Hematopoietic multipotent progenitor cell treated with erythropoietin and hydrocortisone succinate and interleukin-3 and kit ligand, for 8 days (in vitro differentiated cells): ENCODE measurements at regions not wholly inside any gene's neighbourhood (a gene's known extent, or its start where the extent isn't known, plus 50 kb on each side); places are given as distances from the start of the nearest gene placed in this dataset.
"Not testable (repeated sequence)": the region's sequence is repeated elsewhere in the genome, so short reads cannot be mapped to it uniquely, and the experiment has no call there.

Experiments
- DNase-seq: peaks from one replicate; pipeline ENCODE4 v3.0.0-alpha.2; 2015

- no peak for DNase-seq
These were observed 300.4 kb upstream of the CLEC14A start for GRCh38 chr14:38556252-38556651.

- no peak for DNase-seq
These were observed 298.1 kb upstream of the CLEC14A start for GRCh38 chr14:38554026-38554425.

GRCh38 chr14:38553586-38553985 lies 297.7 kb upstream of the CLEC14A start:
- DNase-seq, result no peak

GRCh38 chr14:38549564-38549963 lies 293.7 kb upstream of the CLEC14A start:
- DNase-seq, result peak; percentile 9

GRCh38 chr14:38547961-38548490 lies 292.1 kb upstream of the CLEC14A start:
- DNase-seq, result no peak

GRCh38 chr14:38546932-38547551 lies 291.1 kb upstream of the CLEC14A start:
- no peak for DNase-seq

- DNase-seq, result no peak
These were observed 288.9 kb upstream of the CLEC14A start for GRCh38 chr14:38544776-38545175.

GRCh38 chr14:38543851-38544250 lies 288.0 kb upstream of the CLEC14A start:
- not testable (repeated sequence) for DNase-seq

- DNase-seq, result not testable (repeated sequence)
These were observed 282.2 kb upstream of the CLEC14A start for GRCh38 chr14:38538053-38538452.

GRCh38 chr14:38536376-38537038 lies 280.6 kb upstream of the CLEC14A start:
- DNase-seq, result no peak

- no peak for DNase-seq
These were observed 272.7 kb upstream of the CLEC14A start for GRCh38 chr14:38528582-38528981.

GRCh38 chr14:38527502-38527878 lies 271.6 kb upstream of the CLEC14A start:
- DNase-seq, result no peak

GRCh38 chr14:38526826-38527501 lies 271.1 kb upstream of the CLEC14A start:
- no peak for DNase-seq

- no peak for DNase-seq
These were observed 269.0 kb upstream of the CLEC14A start for GRCh38 chr14:38524636-38525509.

- no peak for DNase-seq
These were observed 266.8 kb upstream of the CLEC14A start for GRCh38 chr14:38522724-38523123.

- DNase-seq, result no peak
These were observed 265.7 kb upstream of the CLEC14A start for GRCh38 chr14:38521591-38521990.

- DNase-seq, result no peak
These were observed 261.5 kb upstream of the CLEC14A start for GRCh38 chr14:38517426-38517825.

GRCh38 chr14:38512236-38512635 lies 256.3 kb upstream of the CLEC14A start:
- DNase-seq, result no peak

- no peak for DNase-seq
These were observed 251.4 kb upstream of the CLEC14A start for GRCh38 chr14:38507299-38507698.

- no peak for DNase-seq
These were observed 250.0 kb upstream of the CLEC14A start for GRCh38 chr14:38505973-38506249.

GRCh38 chr14:38505221-38505972 lies 249.5 kb upstream of the CLEC14A start:
- no peak for DNase-seq

- no peak for DNase-seq
These were observed 248.3 kb upstream of the CLEC14A start for GRCh38 chr14:38504175-38504574.

GRCh38 chr14:38502239-38502638 lies 246.3 kb upstream of the CLEC14A start:
- no peak for DNase-seq
